ENCODE measurements at regions not wholly inside any gene's neighbourhood (a gene's known extent, or its start where the extent isn't known, plus 50 kb on each side); places are given as distances from the start of the nearest gene placed in this dataset.

DNA sequence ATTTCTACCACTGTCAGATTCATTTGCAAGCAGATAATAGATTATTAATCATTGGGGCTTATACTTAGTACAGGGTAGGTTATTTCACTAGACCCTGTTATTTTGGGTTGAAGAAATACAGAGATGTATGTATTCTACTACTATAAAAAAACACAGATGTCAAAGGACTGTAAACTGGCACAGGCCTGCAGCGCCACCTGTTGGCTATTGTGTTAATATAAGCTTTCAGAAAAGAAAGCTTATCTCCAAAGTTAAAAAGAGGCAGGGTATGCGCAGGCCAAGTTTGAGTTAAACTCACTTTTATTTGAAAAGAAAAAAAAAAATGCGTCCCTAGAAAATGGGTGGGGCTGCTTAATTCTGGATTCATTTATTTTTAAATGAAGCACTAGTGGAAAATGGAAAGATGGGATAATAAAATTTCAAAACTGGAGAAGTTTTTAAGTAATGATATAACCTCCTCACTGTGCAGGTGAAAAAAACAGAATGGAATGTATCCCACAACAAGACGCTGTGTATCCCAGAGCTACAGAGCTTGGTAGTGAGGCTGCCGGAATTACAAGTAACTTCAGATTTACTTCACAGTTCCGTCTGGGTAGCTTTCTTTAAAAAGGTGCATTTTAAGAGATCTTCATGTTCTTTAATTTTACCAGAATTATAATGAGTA is 407.2 kb upstream of the TGFBR2 start:
- ChIA-PET POLR2A (no interaction called here), CTCF (interaction anchor here (0.6 to 1.7 kb wide), 9 partner anchors 11 to 549 kb away, joined by 3 to 9 read pairs (median 3); no protein-coding TSS in a partner anchor)

DNA sequence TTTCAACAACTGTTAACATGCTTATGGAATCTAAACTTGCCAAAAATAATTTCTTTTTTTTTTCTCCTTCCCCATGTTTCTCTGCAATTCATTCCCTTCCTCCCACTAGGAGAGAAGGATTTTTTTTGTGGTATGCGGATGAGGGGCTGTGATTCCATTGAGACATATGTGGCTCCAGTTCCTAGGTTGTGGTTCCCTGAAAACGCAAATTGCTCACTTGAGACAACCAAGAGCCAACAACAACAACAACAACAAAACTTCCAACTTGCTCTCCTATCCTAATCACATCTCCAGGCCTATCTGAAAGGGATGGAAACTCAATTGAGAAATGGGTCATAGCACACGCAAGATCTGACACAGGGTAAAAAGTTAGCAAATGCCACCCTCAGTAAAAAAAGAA is 406.5 kb upstream of the TGFBR2 start:
- POLR2A ChIA-PET: no interaction called here

DNA sequence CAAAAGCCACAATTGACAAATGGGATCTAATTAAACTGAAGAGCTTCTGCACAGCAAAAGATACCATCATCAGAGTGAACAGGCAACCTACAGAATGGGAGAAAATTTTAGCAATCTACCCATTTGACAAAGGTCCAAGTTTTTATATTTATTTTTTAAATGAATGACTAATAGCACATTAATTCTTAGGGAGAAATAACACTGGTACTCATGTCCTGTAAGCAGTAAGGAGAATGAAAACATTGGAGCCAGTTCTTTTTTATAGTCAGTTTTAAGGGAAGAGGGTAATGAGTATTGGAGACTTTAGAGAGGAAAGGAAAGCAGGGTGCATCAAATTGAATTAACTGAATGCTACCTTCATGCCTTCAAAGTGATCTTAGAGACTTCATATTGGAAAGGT is 404.7 kb upstream of the TGFBR2 start:
- ChIA-PET CTCF (no interaction called here), POLR2A (no interaction called here)

More for the DNA sequence above, 406.5 kb upstream of the TGFBR2 start:
- CTCF ChIA-PET: interaction anchor here (0.6 to 1.7 kb wide), 5 partner anchors 158 to 545 kb away, joined by 3 to 9 read pairs (median 5); no protein-coding TSS in a partner anchor

DNA sequence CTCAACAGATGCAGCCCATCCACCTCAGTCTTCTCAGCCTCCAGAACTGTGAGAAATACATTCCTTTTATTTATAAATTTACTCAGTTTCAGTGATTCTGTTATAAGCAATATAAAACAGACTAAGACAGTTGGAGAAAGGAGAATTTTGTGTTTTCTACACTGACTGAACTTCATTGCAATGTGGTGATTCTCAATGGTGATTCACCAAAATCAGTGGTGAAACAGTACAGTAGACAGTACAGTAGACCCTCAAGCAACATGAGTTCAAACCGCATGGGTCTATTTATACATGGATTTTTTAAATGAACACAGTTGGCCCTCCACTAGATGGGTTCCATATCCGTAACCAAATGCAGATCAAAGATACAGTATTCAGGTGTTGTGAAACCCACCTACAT is 403.1 kb upstream of the TGFBR2 start:
- CTCF ChIA-PET: no interaction called here

DNA sequence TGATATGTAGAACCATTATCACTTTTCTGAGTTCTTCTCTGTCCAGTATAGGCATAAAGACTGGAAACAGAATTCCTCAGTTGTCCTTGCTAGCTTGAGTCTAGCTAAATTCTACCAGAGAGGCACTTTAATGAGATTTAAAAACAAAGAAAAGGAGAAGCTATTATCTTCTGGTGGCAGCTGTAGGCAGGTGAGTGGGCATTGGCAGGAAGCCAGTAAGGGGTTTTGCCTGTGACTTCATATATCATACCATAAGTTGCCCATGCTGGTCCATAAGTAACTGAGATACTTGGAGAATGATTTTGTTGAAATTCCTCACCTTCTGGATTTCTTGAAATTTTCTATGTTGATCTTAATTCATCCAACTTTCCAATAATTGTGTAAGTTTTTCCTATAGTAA is 402.3 kb upstream of the TGFBR2 start:
- CTCF ChIA-PET: no interaction called here
- POLR2A ChIA-PET: no interaction called here

More for the DNA sequence above, 403.1 kb upstream of the TGFBR2 start:
- POLR2A ChIA-PET: no interaction called here

DNA sequence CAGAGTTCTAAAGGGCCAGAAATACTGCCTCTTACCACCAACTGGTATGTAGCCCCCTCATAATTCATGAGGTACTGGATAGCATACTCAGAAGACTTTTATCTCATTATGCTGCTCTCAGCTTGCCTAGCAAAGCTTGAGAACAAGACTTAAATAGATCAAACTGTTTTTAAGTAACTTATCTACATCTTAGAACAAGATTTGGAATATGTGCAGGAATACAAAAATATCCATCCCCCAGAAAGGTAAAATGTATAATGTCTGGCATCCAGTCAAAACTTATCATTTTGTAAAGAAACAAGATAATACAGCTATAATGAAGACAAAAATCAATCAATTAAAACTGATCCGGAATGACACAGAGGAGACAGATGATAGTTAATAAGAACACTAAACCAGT is 400.4 kb upstream of the TGFBR2 start:
- POLR2A ChIA-PET: interaction anchor here (0.5 kb wide), 1 partner anchor 417 kb away, joined by 7 read pairs; no protein-coding TSS in a partner anchor

DNA sequence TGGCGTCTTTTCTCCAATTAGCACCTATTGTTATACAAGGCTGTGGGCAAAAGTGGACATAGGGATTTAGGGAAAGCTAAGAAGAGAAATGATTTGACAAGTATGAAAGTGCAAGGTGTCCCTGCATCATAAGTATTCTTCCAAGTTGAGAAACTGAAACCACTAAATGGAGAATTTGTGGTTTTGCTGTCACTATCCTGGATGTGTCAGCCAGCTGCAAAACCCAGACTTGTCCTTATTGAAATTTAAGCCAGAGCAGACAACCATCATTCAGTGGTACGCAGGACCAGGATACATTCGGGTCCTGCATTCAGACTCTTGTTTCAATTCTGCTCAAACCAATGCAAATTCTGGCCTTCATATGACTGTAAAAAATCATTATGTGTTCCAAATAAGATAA is 384.8 kb upstream of the TGFBR2 start:
- CTCF ChIA-PET: no interaction called here
- POLR2A ChIA-PET: no interaction called here

More for the DNA sequence above, 400.4 kb upstream of the TGFBR2 start:
- CTCF ChIA-PET: no interaction called here

DNA sequence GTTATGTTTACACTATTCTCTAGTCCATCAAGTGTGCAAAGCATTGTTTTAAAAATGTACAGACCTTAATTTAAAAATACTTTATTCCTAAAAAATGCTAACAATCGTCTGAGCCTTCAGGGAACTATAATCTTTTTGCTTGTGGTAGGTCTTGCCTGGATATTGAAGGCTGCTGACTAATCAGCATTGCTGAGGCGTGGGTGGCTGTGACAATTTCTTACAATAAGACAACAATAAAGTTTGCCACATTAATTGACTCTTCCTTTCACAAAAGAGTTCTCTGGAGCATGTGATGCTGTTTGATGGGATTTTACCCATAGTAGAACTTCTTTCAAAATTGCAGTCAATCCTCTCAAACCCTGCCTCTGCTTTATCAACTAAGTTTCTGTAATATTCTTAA is 384.0 kb upstream of the TGFBR2 start:
- CTCF ChIA-PET: no interaction called here
- POLR2A ChIA-PET: no interaction called here

DNA sequence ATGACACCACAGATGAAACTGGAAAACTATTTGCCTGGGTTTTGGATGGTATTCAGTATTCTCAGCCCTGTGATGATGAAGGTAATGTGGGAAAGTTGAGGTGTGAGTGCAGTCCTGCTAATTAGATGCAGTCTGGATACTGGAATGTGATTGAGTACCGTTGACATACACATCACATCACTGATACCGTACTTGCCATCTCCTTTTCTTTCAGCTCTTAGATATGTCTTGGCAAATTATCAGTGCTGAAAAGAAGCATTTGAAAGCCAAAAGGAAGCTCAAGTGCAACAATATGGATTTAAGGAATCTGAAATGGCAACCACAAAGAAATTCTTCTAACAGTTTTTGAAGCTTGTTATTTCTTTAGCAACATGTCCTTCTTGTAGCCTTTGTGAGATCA is 381.4 kb upstream of the TGFBR2 start:
- CTCF ChIA-PET: no interaction called here
- POLR2A ChIA-PET: no interaction called here

DNA sequence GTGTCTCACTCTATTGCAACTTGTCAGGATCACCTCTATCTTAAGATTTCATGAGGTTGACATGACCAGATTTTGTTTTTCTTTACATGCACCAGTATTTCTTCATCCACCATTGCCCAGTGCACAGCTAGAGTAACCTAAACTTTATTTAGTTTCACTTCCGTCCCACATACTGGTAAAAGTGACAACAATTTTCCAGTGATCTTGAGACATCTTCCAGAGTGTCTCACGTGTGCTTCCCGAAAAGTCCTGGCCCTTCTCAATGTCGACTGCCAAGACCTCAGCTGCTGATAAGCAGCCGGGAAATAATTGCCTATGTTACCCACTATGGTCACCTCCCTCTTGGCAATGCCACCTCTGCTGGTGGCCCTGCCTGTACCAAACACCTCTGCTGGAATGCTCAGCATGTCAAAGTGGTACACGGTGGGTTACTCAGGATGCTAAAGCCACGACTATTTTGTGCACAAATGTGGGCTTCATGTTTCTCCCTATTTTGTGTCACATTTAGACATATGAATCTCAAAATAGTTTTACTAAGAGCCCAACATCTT is 379.7 kb upstream of the TGFBR2 start:
- ChIA-PET CTCF (no interaction called here), POLR2A (no interaction called here)

DNA sequence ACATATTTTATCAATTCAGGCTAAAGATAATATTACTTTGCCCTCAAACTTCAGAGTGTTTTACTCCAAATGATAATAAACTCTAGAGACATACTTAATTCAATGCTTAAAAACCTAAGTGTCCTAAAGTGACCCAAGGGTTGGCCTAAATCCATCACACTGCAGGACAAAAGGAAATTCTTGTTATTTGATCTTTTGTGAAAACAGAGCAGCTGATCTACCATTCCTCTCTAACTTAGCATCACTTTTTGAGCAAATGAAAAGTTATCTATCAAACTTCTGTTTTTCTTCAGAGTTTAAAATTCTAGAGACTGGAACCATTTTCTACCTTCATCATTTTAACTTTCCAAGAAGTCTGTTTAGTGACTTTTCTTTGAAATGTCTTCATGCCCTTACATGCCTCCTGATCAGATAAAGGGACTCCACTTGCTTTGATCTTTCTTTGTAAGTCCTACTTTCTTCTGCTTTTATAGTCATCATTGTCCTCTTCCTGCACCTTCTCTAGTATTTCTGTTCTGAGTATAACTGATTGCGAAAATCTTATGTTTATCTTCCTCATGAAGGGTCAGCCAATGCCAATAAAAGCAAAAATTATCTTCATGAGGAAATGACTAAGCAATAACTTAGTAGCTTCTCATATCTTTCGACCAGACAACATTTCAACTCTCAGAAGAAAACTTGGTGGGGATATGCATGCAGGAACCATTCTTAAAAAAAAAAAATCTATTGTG is 378.7 kb upstream of the TGFBR2 start:
- POLR2A ChIA-PET: no interaction called here
- CTCF ChIA-PET: no interaction called here

DNA sequence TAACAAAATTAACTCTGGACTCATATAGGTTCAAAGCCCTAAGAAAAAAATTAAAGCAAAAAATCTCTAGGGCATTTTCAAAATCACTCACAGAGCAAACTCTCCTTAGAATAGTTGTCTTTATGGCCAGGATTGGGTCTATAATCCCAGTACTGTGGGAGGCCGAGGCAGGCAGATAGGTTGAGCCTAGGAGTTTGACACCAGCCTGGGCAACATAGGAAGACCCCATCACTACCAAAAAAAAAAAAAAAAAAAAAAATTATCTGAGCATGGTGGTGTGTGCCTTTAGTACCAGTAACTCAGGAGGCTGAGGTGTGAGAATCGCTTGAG is 378.1 kb upstream of the TGFBR2 start:
- CTCF ChIA-PET: no interaction called here
- POLR2A ChIA-PET: no interaction called here

DNA sequence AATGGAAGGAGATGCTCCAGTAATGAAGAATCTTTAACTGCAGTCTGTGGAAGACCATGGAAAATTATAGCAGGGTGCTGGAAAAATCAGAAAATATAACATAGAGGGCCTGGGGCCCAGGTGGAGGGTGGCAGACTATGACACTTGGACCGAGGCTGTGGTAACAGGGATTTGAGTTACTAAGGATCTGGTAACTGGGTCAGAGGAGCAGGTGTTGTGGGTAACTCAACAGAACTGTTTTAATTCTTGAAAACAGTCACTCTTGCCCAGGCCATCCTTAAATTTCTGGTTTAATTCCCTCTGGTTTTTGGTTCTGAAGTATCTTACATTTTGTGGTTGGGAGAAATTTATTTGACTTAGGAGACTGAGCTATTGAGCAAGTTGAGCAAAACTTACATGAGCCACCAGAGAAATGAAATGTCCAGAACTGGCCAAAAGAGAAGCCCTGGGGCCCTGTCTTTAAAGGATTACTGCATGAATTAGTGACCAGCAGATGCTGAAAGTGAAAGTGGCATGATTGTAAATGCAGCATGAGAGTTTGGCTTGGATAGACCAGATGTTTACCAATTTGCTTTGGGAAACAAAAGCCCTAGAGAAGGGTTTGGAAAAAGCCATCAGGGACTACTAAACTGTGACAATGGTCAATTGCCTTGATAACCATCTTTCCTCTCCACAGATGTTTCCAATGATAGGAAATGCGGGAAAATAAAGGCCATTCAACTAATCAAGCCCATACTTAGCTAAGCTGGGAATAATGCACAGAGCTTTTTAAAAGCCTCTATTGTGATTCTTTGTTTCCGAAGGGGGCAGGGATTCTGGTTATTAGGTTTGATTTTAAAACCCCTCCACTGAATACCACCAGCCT is 374.9 kb upstream of the TGFBR2 start:
- ChIA-PET POLR2A (no interaction called here), CTCF (no interaction called here)

DNA sequence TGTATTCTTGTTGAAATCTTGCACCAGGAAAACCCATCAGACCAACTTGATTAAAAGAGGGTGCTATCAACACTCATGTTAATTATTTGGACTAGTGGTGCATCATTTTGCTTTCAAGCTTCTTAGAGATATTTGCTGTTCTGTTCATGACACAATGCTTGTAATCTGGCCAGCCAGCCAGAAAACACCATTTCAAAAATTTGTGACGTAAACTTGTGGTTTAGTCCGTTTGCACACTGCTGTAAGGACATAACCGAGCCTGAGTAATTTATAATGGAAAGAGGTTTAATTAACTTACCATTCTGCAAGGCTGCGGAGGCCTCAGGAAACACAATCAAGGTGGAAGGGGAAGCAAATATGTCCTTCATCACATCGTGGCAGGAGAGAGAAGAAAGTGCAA is 374.3 kb upstream of the TGFBR2 start:
- CTCF ChIA-PET: no interaction called here
- POLR2A ChIA-PET: no interaction called here

DNA sequence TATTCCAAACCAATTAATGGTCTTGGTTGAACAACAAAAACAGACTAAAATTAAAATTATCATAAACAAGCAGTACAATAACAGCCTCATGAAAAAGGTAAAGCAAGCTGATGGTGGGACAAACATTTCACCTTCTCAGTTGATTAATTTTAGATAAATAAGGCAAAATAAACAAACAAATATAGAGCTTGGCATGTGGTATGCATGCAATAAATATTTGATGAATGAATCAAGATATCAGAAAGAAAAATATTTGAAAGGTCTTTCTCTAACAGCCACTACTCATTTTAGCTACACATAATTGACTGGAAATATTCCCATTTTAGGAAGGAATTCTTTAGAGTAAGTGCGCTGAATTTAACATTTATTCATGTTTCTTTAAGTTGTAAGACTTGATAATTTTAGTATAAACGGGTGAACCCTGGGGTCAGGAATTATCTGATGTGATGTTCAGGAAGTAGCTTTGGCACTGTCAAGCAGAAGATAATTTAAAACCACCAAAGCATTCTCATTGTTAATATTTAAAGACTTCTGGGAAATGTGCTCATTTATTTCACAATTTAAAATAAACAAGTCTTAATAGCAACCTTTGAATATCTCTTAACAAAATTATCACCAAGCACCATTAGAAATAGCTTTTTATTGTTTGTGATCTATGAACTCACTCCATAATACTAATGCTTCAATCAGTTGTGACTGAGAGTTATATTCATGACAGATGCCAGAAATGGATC is 372.3 kb upstream of the TGFBR2 start:
- POLR2A ChIA-PET: no interaction called here
- CTCF ChIA-PET: no interaction called here

DNA sequence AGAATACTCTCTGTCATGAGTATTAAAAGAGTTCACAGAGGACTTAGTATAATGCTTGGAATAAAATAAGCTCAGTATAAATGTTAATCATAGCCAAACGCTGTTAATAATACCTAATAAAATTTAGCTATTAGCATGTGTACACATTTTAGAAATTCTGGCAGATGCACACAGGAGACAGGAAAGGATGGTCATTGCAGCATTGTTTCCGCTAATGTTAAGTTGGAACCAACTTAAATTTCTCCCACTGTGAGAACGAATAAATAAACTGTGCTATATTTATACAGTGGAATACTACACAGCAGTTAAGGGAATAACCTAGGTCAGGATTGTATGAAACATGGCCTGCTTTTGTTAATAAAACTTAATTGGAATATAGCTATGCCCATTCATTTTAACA is 370.4 kb upstream of the TGFBR2 start:
- ChIA-PET CTCF (no interaction called here), POLR2A (no interaction called here)

DNA sequence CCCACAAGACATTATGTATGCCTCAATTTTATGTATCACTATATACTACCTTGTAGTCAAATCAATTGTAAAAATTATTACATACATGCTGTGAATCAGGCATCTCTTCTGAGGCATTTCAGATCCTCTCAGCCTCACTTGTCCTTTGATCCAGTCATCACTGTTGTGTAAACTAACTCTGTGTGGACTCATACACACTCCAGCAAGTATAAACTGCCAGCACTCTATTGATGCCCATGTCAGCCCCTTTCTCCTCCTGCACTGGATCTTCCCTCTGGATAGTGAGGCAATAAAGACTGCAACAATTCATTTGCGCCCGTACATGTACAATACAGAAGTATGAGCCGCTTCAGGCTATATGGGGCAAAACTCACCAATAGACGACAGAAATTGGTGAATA is 364.7 kb upstream of the TGFBR2 start:
- ChIA-PET POLR2A (no interaction called here), CTCF (no interaction called here)

DNA sequence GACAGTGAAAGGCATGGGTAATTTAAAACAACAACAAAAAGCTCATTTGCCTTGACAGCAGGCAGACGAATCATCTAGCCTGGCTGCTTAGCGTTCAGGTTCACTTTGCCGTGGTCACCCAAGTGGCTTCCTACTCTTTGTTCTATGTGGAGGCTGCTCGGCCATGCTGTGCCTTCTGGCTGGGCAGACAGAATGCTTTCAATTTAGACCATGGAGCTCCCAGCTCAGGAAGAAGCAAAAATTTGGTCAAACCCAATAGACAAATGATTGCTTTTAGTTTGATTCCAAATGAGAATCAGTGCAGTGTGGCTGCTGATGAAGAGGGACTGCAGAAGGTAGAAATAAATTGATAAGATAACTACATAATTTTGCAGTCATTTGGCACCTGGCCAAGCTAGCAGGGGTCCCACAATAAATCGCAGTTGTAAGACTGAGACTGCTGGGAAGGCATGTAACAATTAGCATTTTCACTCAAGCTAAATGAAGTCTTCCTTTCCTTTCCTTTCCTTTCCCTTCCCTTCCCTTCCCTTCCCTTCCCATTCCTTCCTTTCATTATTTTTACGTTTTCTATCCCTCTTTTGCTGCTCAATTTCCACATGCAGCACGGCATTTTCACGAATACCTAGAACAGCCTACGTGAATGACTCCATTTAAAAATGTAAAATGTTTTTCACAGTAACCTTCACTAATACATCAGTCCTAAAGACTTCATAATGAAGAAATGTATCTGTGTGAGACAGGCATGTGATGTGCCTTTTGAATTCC is 360.4 kb upstream of the TGFBR2 start:
- ChIA-PET CTCF (no interaction called here), POLR2A (no interaction called here)

DNA sequence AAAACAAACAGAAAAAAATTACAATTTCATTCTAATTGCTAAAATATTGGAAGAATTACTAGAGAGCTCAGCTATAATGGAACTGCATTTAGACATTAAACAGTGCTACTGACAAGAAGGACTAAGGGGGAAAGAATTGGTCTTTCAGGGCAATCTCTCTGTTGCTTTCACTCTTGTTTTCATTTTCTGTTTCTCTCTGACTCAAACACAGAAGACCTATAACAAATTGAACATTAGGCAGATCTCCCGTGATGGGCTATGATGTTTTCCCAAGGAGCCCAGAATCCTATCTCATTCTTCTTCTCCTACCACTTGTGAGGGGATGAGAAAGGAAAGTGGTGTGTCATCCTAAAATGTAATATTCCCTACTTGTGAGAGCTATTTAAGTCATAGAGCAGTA is 358.0 kb upstream of the TGFBR2 start:
- CTCF ChIA-PET: no interaction called here
- POLR2A ChIA-PET: no interaction called here

DNA sequence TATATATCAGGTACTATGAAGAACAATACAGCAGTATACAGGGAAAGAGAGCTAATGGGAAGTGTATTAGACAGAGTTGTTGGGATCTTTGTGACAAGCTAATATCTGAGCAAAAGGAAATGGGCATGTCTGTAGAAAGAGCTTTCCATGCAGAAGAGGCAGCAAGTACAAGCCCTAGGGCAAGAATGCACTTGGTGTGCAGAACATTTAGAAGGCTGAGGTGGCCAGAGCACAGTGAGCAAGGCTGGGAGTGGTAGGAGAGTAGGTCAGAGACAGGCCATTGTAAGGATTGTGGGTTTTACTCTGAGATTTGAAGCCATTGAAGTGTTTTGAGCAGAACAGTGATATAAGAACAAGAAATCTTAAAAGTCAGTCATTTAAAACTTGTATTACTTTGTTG is 353.9 kb upstream of the TGFBR2 start:
- POLR2A ChIA-PET: no interaction called here
- CTCF ChIA-PET: no interaction called here
